Urinary bladder (tissue), 3 donors: ENCODE measurements at regions not wholly inside any gene's neighbourhood (a gene's known extent, or its start where the extent isn't known, plus 50 kb on each side); places are given as distances from the start of the nearest gene placed in this dataset.

Experiments
- DNase-seq: peaks from one replicate; pipeline ENCODE4 v3.0.0-alpha.2; 2015; ENCODE audit errors: extremely low spot score
- H3K27ac ChIP-seq: one replicate; pipeline ENCODE4 v1.5.1; 2013; ENCODE audit warnings: low read depth, mild to moderate bottlenecking, moderate library complexity
- H3K36me3 ChIP-seq: one replicate; pipeline ENCODE4 v1.6.1; 2013; ENCODE audit warnings: mild to moderate bottlenecking, moderate library complexity; ENCODE audit not compliant: insufficient read depth
- H3K4me1 ChIP-seq: one replicate; pipeline ENCODE4 v1.6.1; 2013; ENCODE audit warnings: mild to moderate bottlenecking, moderate library complexity; ENCODE audit not compliant: insufficient read depth
- H3K4me3 ChIP-seq: one replicate; pipeline ENCODE4 v1.5.1; 2013; ENCODE audit warnings: low read depth, low read length
- WGBS: extraction: QIAGEN DNeasy Blood & Tissue Kit; methylation state at CpG from one replicate; pipeline ENCODE4 v1.1.7; 2013; 5-methylcytosine and 5-hydroxymethylcytosine counted together
- donor health status: healthy with polysubstance abuse.
- donor health status: healthy.

- DNase-seq = no peak
- WGBS = 47% methylated on average over 7 of the region's 7 CpGs
- Histone ChIP-seq H3K27ac (no peak overlapping the region), H3K4me3 (no peak overlapping the region), H3K4me1 (no peaks in the 10 kb centered on the region), H3K36me3 (no peaks in the 10 kb centered on the region)
Observed at GRCh38 chr4:24328711-24329110, 255.6 kb downstream of the DHX15 start.

GRCh38 chr4:24328310-24328709, 256.0 kb downstream of the DHX15 start:
- 49% methylated on average over 1 of the region's 1 CpG for WGBS
- no peak overlapping the region for H3K4me3 ChIP-seq
- no peak for DNase-seq

GRCh38 chr4:24322995-24323394, 261.4 kb downstream of the DHX15 start:
- WGBS = 96% methylated on average over 3 of the region's 3 CpGs
- no peak for DNase-seq
- Histone ChIP-seq H3K36me3 (no peaks in the 10 kb centered on the region), H3K4me1 (no peaks in the 10 kb centered on the region), H3K27ac (no peak overlapping the region), H3K4me3 (no peak overlapping the region)

More at GRCh38 chr4:24328310-24328709, 256.0 kb downstream of the DHX15 start:
- no peaks in the 10 kb centered on the region for H3K36me3 ChIP-seq
- H3K27ac ChIP-seq = no peak overlapping the region
- no peaks in the 10 kb centered on the region for H3K4me1 ChIP-seq

GRCh38 chr4:24322511-24322910, 261.8 kb downstream of the DHX15 start:
- Histone ChIP-seq H3K36me3 (no peaks in the 10 kb centered on the region), H3K27ac (no peak overlapping the region), H3K4me1 (no peaks in the 10 kb centered on the region), H3K4me3 (no peak overlapping the region)
- no peak for DNase-seq
- WGBS = 60% methylated on average over 1 of the region's 1 CpG

- Histone ChIP-seq H3K36me3 (no peaks in the 10 kb centered on the region), H3K4me1 (no peaks in the 10 kb centered on the region), H3K4me3 (no peak overlapping the region), H3K27ac (no peak overlapping the region)
- no peak for DNase-seq
- 71% methylated on average over 6 of the region's 6 CpGs for whole genome bisulfite sequencing
Observed at GRCh38 chr4:24321616-24322015, 262.7 kb downstream of the DHX15 start.

GRCh38 chr4:24321131-24321530, 263.2 kb downstream of the DHX15 start:
- Histone ChIP-seq H3K36me3 (no peaks in the 10 kb centered on the region), H3K4me1 (no peaks in the 10 kb centered on the region), H3K4me3 (no peak overlapping the region), H3K27ac (no peak overlapping the region)
- 75% methylated on average over 6 of the region's 6 CpGs for WGBS
- no peak for DNase-seq

GRCh38 chr4:24319387-24319786, 265.0 kb downstream of the DHX15 start:
- WGBS = 86% methylated on average over 5 of the region's 5 CpGs
- Histone ChIP-seq H3K4me1 (no peaks in the 10 kb centered on the region), H3K36me3 (no peaks in the 10 kb centered on the region), H3K4me3 (no peak overlapping the region), H3K27ac (no peak overlapping the region)
- no peak for DNase-seq

GRCh38 chr4:24315056-24315455, 269.3 kb downstream of the DHX15 start:
- no peaks in the 10 kb centered on the region for H3K36me3 ChIP-seq
- no peak for DNase-seq
- 94% methylated on average over 1 of the region's 1 CpG for WGBS

GRCh38 chr4:24312261-24312913, 272.0 kb downstream of the DHX15 start:
- H3K36me3 ChIP-seq = no peaks in the 10 kb centered on the region
- no peak overlapping the region for H3K27ac ChIP-seq
- no peak overlapping the region for H3K4me3 ChIP-seq
- no peaks in the 10 kb centered on the region for H3K4me1 ChIP-seq
- DNase-seq = no peak
- WGBS = 76% methylated on average over 3 of the region's 3 CpGs

More at GRCh38 chr4:24315056-24315455, 269.3 kb downstream of the DHX15 start:
- no peak overlapping the region for H3K27ac ChIP-seq
- H3K4me1 ChIP-seq = no peaks in the 10 kb centered on the region
- no peak overlapping the region for H3K4me3 ChIP-seq

- DNase-seq = no peak
- Histone ChIP-seq H3K4me1 (no peaks in the 10 kb centered on the region), H3K36me3 (no peaks in the 10 kb centered on the region), H3K4me3 (no peak overlapping the region), H3K27ac (no peak overlapping the region)
- WGBS = 61% methylated on average over 2 of the region's 2 CpGs
Observed at GRCh38 chr4:24303926-24304325, 280.4 kb downstream of the DHX15 start.

GRCh38 chr4:24298911-24299310, 285.4 kb downstream of the DHX15 start:
- 71% methylated on average over 3 of the region's 3 CpGs for WGBS
- DNase-seq = no peak
- H3K36me3 ChIP-seq = no peaks in the 10 kb centered on the region
- H3K4me1 ChIP-seq = no peaks in the 10 kb centered on the region
- no peak overlapping the region for H3K4me3 ChIP-seq
- H3K27ac ChIP-seq = no peak overlapping the region

- Histone ChIP-seq H3K27ac (no peak overlapping the region), H3K4me1 (no peaks in the 10 kb centered on the region), H3K4me3 (no peak overlapping the region), H3K36me3 (no peaks in the 10 kb centered on the region)
- WGBS = 87% methylated on average over 3 of the region's 3 CpGs
- no peak for DNase-seq
Observed at GRCh38 chr4:24287096-24287495, 297.3 kb downstream of the DHX15 start.

- no peak overlapping the region for H3K4me3 ChIP-seq
- 79% methylated on average over 4 of the region's 4 CpGs for WGBS
- no peak for DNase-seq
- H3K27ac ChIP-seq = no peak overlapping the region
- H3K36me3 ChIP-seq = no peaks in the 10 kb centered on the region
- no peaks in the 10 kb centered on the region for H3K4me1 ChIP-seq
Observed at GRCh38 chr4:24285759-24286158, 298.6 kb downstream of the DHX15 start.

- 89% methylated on average over 5 of the region's 5 CpGs for WGBS
- DNase-seq = no peak
- H3K4me3 ChIP-seq = no peak overlapping the region
- no peaks in the 10 kb centered on the region for H3K36me3 ChIP-seq
- no peaks in the 10 kb centered on the region for H3K4me1 ChIP-seq
- no peak overlapping the region for H3K27ac ChIP-seq
Observed at GRCh38 chr4:24282446-24282845, 301.9 kb downstream of the DHX15 start.

- H3K27ac ChIP-seq = no peak overlapping the region
- no peak for DNase-seq
- H3K36me3 ChIP-seq = no peaks in the 10 kb centered on the region
- H3K4me3 ChIP-seq = no peak overlapping the region
- no peaks in the 10 kb centered on the region for H3K4me1 ChIP-seq
- WGBS = 35% methylated on average over 9 of the region's 9 CpGs
Observed at GRCh38 chr4:24279911-24280375, 304.4 kb downstream of the DHX15 start.
